HEK293T (cell line): ENCODE measurements at regions not wholly inside any gene's neighbourhood (a gene's known extent, or its start where the extent isn't known, plus 50 kb on each side); places are given as distances from the start of the nearest gene placed in this dataset.

Experiments used
- BHLHE40 ChIP-seq: fragments of 450-650 bp; IDR thresholded peaks from 2 replicates; pipeline ENCODE4 v1.6.1; 2016; ENCODE audit warnings: mild to moderate bottlenecking, moderate library complexity, borderline replicate concordance
- FOXA1 ChIP-seq: fragments of 450-650 bp; IDR thresholded peaks from 2 replicates; pipeline ENCODE4 v1.6.1; 2016; ENCODE audit warnings: mild to moderate bottlenecking
- FOXK2 ChIP-seq: fragments of 450-650 bp; IDR thresholded peaks from 2 replicates; pipeline ENCODE4 v1.6.1; 2016; ENCODE audit warnings: mild to moderate bottlenecking
- FOXM1 ChIP-seq: fragments of 450-650 bp; IDR thresholded peaks from 2 replicates; pipeline ENCODE4 v1.6.1; 2017; ENCODE audit warnings: mild to moderate bottlenecking, borderline replicate concordance
- L3MBTL2 ChIP-seq: fragments of 450-650 bp; conservative IDR thresholded peaks from 2 replicates; pipeline ENCODE4 v1.6.1; 2016; ENCODE audit warnings: mild to moderate bottlenecking
- SP1 ChIP-seq: fragments of 450-650 bp; IDR thresholded peaks from 2 replicates; pipeline ENCODE4 v1.6.1; 2017

DNA sequence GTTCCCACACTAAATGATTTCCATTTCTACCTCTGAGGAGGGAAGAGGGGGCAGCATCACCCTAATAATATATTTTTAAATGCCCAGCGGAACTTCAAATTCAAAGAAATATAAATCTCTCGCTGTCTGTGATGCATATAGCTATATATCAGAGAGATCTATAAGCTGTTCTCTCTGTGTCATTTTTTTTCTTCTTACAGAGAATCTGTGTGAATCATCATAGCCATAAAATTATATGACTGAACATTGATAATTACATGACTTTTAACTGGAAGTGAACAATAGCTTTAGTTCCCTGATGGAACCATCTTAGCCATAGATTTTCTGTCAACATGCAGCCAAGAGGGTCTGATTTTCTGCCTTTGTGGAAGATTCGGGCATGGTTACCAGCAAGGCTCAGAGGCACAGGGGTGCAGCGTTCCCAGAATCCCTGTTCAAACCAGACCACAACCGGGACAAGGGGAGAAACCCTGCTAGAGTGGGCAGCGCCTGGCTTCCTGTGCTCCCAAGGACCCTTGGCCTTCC is 93.7 kb upstream of the OSMR start:
- TF ChIP-seq SP1 (no peak), L3MBTL2 (no peak), BHLHE40 (no peak), FOXM1 (no peak), FOXA1 (no peak), FOXK2 (no peak)
